Mesenchymal stem cell (in vitro differentiated cells and primary cell): ENCODE measurements at regions not wholly inside any gene's neighbourhood (a gene's known extent, or its start where the extent isn't known, plus 50 kb on each side); places are given as distances from the start of the nearest gene placed in this dataset.

Source experiments
- DNase-seq: peaks from one replicate; pipeline ENCODE4 v3.0.0-alpha.2; 2013
- H2AFZ ChIP-seq: one replicate; pipeline ENCODE4 v1.6.1; 2013; ENCODE audit warnings: low read depth, mild to moderate bottlenecking, control low read depth, inconsistent platforms, low read length, moderate library complexity
- H2AK5ac ChIP-seq: 2 replicates; pipeline ENCODE4 v1.6.1; 2013; ENCODE audit warnings: low read length, moderate library complexity, mild to moderate bottlenecking, inconsistent platforms; ENCODE audit not compliant: severe bottlenecking
- H2BK120ac ChIP-seq: one replicate; pipeline ENCODE4 v1.6.1; 2013; ENCODE audit warnings: low read depth, mild to moderate bottlenecking, inconsistent platforms, low read length, moderate library complexity
- H2BK12ac ChIP-seq, 2 experiments: one replicate each; pipeline ENCODE4 v1.6.1; 2013; ENCODE audit warnings: inconsistent platforms in 2 of 2, low read length in 2 of 2, mild to moderate bottlenecking in 2 of 2, moderate library complexity in 2 of 2, control low read depth in 1 of 2
- H2BK15ac ChIP-seq: one replicate; pipeline ENCODE4 v1.6.1; 2013; ENCODE audit warnings: mild to moderate bottlenecking, low read depth, inconsistent platforms; ENCODE audit not compliant: poor library complexity, severe bottlenecking
- H2BK5ac ChIP-seq: 2 replicates; pipeline ENCODE4 v1.6.1; 2013; ENCODE audit warnings: low read depth, mild to moderate bottlenecking, low read length, control low read depth, inconsistent platforms; ENCODE audit not compliant: poor library complexity, severe bottlenecking
- H3K14ac ChIP-seq, 2 experiments: one replicate each; pipeline ENCODE4 v1.6.1; 2013; ENCODE audit warnings: inconsistent platforms in 2 of 2, low read length in 2 of 2, control low read depth in 1 of 2, mild to moderate bottlenecking in 1 of 2, moderate library complexity in 1 of 2
- H3K18ac ChIP-seq, 2 experiments: one replicate each; pipeline ENCODE4 v1.6.1; 2013; ENCODE audit warnings: inconsistent platforms in 2 of 2, low read length in 2 of 2, control low read depth in 1 of 2, low read depth in 1 of 2, mild to moderate bottlenecking in 1 of 2
- H3K23ac ChIP-seq, 2 experiments: one replicate each; pipeline ENCODE4 v1.6.1; 2013; ENCODE audit warnings: inconsistent platforms in 2 of 2, low read length in 2 of 2, mild to moderate bottlenecking in 2 of 2, moderate library complexity in 2 of 2, control low read depth in 1 of 2
- H3K27ac ChIP-seq: 2 replicates; pipeline ENCODE4 v1.5.1; 2013; ENCODE audit warnings: mild to moderate bottlenecking, moderate library complexity, low read length, control low read depth, inconsistent platforms; ENCODE audit not compliant: poor library complexity, severe bottlenecking
- H3K27me3 ChIP-seq, 2 experiments: 2 replicates each; pipeline versions ENCODE4 v1.6.1 to v1.7.0; 2013; ENCODE audit warnings: low read length in 2 of 2, mild to moderate bottlenecking in 2 of 2, moderate library complexity in 2 of 2, control low read depth in 1 of 2, inconsistent platforms in 1 of 2; ENCODE audit not compliant: control insufficient read depth in 1 of 2, insufficient read depth in 1 of 2
- H3K36me3 ChIP-seq, 2 experiments: 2 replicates each; pipeline versions ENCODE4 v1.6.1 to v1.7.0; 2013; ENCODE audit warnings: low read length in 2 of 2, control low read depth in 1 of 2, inconsistent platforms in 1 of 2, low read depth in 1 of 2, mild to moderate bottlenecking in 1 of 2; ENCODE audit not compliant: insufficient read depth in 2 of 2, control insufficient read depth in 1 of 2
- H3K4ac ChIP-seq, 2 experiments: one replicate each; pipeline ENCODE4 v1.6.1; 2013; ENCODE audit warnings: inconsistent platforms in 2 of 2, low read length in 2 of 2, mild to moderate bottlenecking in 2 of 2, moderate library complexity in 2 of 2, control low read depth in 1 of 2, low read depth in 1 of 2
- H3K4me1 ChIP-seq: 2 replicates; pipeline ENCODE4 v1.6.1; 2013; ENCODE audit warnings: low read depth, low read length, control low read depth; ENCODE audit not compliant: control insufficient read depth, insufficient read depth
- H3K4me2 ChIP-seq: 2 replicates; pipeline ENCODE4 v1.6.1; 2013; ENCODE audit warnings: low read length, mild to moderate bottlenecking, inconsistent platforms; ENCODE audit not compliant: poor library complexity, severe bottlenecking
- H3K4me3 ChIP-seq, 2 experiments: 2 replicates each; pipeline versions ENCODE4 v1.5.1 to v1.7.0; 2013; ENCODE audit warnings: low read length in 2 of 2, mild to moderate bottlenecking in 2 of 2, control low read depth in 1 of 2, low read depth in 1 of 2; ENCODE audit not compliant: insufficient read depth in 1 of 2
- H3K79me1 ChIP-seq: replicated peaks from 2 replicates; pipeline ENCODE4 v1.6.1; 2013; ENCODE audit warnings: mild to moderate bottlenecking, control low read depth, low read length, inconsistent platforms; ENCODE audit not compliant: poor library complexity, severe bottlenecking
- H3K9ac ChIP-seq: 2 replicates; pipeline ENCODE4 v1.7.0; 2013; ENCODE audit warnings: mild to moderate bottlenecking, low read length, moderate library complexity
- H3K9me3 ChIP-seq: 2 replicates; pipeline ENCODE4 v1.7.0; 2013; ENCODE audit warnings: mild to moderate bottlenecking, low read length; ENCODE audit not compliant: control insufficient read depth
- H4K8ac ChIP-seq: one replicate; pipeline ENCODE4 v1.6.1; 2013; ENCODE audit warnings: inconsistent platforms, mild to moderate bottlenecking, low read length, moderate library complexity
- H4K91ac ChIP-seq: one replicate; pipeline ENCODE4 v1.6.1; 2013; ENCODE audit warnings: mild to moderate bottlenecking, low read length, inconsistent platforms
- WGBS: methylation state at CpG from one replicate; pipeline ENCODE4 v1.1.7; 2013; ENCODE audit warnings: mixed read lengths; 5-methylcytosine and 5-hydroxymethylcytosine counted together

DNA sequence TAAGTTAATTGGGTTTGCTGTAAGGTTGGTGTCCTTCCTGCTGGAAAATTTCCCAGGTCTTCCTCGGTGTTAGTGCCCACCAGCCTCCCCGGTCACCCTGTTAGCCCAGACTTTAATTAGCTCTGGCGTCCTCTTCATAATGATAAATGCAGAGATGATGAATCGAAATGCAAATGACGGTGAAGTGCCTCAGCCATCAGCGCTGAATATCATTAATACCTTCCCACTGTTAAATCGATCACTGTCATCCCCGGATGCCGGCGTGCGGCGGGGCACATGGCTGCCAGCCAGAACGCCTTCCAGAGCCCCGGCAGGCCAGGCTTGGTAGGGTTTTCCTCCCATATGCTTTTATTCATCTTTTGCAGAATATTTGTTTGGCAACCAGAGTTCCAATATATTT, 204.5 kb downstream of the IRX2 start:
- Histone ChIP-seq H2AK5ac (no peak overlapping the region), H3K9ac (no peak overlapping the region), H2BK5ac (no peak overlapping the region), H3K27me3 (no peaks in the 10 kb centered on the region), H3K18ac (no peak overlapping the region), H4K8ac (no peak overlapping the region), H3K4me1 (no peaks in the 10 kb centered on the region), H2BK12ac (no peak overlapping the region), H2BK120ac (no peak overlapping the region), H3K4me2 (no peak overlapping the region), H3K9me3 (peaks cover 9% of the 10 kb centered on the region), H3K23ac (no peak overlapping the region), H3K36me3 (no peaks in the 10 kb centered on the region), H3K27ac (no peak overlapping the region), H3K79me1 (no peaks in the 10 kb centered on the region), H2AFZ (no peak overlapping the region), H3K4ac (no peak overlapping the region), H2BK15ac (no peak overlapping the region), H4K91ac (no peak overlapping the region), H3K4me3 (no peak overlapping the region), H3K14ac (no peak overlapping the region)
- WGBS: 89% methylated on average over 14 of the region's 14 CpGs
- DNase-seq: no peak

GRCh38 chr5:2544003-2544402, 207.5 kb downstream of the IRX2 start:
- Histone ChIP-seq H4K8ac (no peak overlapping the region), H3K27ac (no peak overlapping the region), H3K14ac (no peak overlapping the region), H3K4me3 (no peak overlapping the region), H3K9me3 (peaks cover 7% of the 10 kb centered on the region), H3K18ac (no peak overlapping the region), H3K4ac (no peak overlapping the region), H3K27me3 (no peaks in the 10 kb centered on the region), H3K79me1 (no peaks in the 10 kb centered on the region), H2BK5ac (no peak overlapping the region), H2AFZ (no peak overlapping the region), H3K4me1 (no peaks in the 10 kb centered on the region), H4K91ac (no peak overlapping the region), H2AK5ac (no peak overlapping the region), H2BK12ac (no peak overlapping the region), H2BK15ac (no peak overlapping the region), H2BK120ac (no peak overlapping the region), H3K4me2 (no peak overlapping the region), H3K36me3 (no peaks in the 10 kb centered on the region), H3K23ac (no peak overlapping the region), H3K9ac (no peak overlapping the region)
- DNase-seq: no peak
- 81% methylated on average over 5 of the region's 5 CpGs for WGBS

DNA sequence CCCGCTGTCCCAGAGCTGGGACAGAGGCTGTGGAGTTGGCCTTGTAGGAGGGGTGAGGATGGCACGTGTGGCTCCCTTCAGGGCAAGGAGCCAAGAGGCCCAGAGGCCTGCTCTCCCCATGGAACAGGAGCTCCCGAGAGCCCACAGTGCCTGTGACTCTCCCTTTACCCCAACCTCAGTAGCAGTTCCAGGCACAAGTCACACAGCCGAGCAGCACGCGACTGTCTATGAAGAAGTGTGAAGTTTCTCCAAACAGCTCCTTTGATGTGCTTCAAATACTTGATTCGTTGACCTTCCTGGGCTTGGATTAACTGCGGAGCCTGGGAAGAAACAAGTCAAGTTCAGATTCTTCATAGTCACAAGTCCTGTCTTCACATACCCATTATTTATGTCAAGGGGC, 208.7 kb downstream of the IRX2 start:
- no peak overlapping the region for H2BK15ac ChIP-seq
- H2BK120ac ChIP-seq: no peak overlapping the region
- H4K91ac ChIP-seq: no peak overlapping the region
- H3K27ac ChIP-seq: no peak overlapping the region
- H3K4me2 ChIP-seq: no peak overlapping the region
- H4K8ac ChIP-seq: no peak overlapping the region
- no peak overlapping the region for H3K9ac ChIP-seq
- H2AK5ac ChIP-seq: no peak overlapping the region
- H3K4me3 ChIP-seq: no peak overlapping the region
- no peak overlapping the region for H3K18ac ChIP-seq
- no peak overlapping the region for H2BK12ac ChIP-seq
- H2AFZ ChIP-seq: no peak overlapping the region
- H3K36me3 ChIP-seq: no peaks in the 10 kb centered on the region
- DNase-seq: no peak
- no peak overlapping the region for H2BK5ac ChIP-seq
- 87% methylated on average over 8 of the region's 8 CpGs for WGBS
- H3K4me1 ChIP-seq: no peaks in the 10 kb centered on the region
- H3K23ac ChIP-seq: no peak overlapping the region
- H3K4ac ChIP-seq: no peak overlapping the region
- no peak overlapping the region for H3K14ac ChIP-seq
- peaks cover 9% of the 10 kb centered on the region for H3K9me3 ChIP-seq
- no peaks in the 10 kb centered on the region for H3K27me3 ChIP-seq
- no peaks in the 10 kb centered on the region for H3K79me1 ChIP-seq

- H4K91ac ChIP-seq: no peak overlapping the region
- H3K4me3 ChIP-seq: no peak overlapping the region
- no peak overlapping the region for H2BK5ac ChIP-seq
- no peak overlapping the region for H3K23ac ChIP-seq
- H4K8ac ChIP-seq: no peak overlapping the region
- H2BK15ac ChIP-seq: no peak overlapping the region
- H3K4me2 ChIP-seq: no peak overlapping the region
- H2AK5ac ChIP-seq: no peak overlapping the region
- H3K9me3 ChIP-seq: peaks cover 9% of the 10 kb centered on the region
- H3K4me1 ChIP-seq: no peaks in the 10 kb centered on the region
- H3K14ac ChIP-seq: no peak overlapping the region
- H3K27me3 ChIP-seq: no peaks in the 10 kb centered on the region
- H2BK120ac ChIP-seq: no peak overlapping the region
- no peak overlapping the region for H3K27ac ChIP-seq
- no peak overlapping the region for H3K18ac ChIP-seq
- H2BK12ac ChIP-seq: no peak overlapping the region
- H2AFZ ChIP-seq: no peak overlapping the region
- 79% methylated on average over 7 of the region's 11 CpGs for WGBS
- H3K79me1 ChIP-seq: no peaks in the 10 kb centered on the region
- no peaks in the 10 kb centered on the region for H3K36me3 ChIP-seq
- H3K4ac ChIP-seq: no peak overlapping the region
- H3K9ac ChIP-seq: no peak overlapping the region
- no peak for DNase-seq
Measured at GRCh38 chr5:2542026-2542425, 209.5 kb downstream of the IRX2 start.
